PFSK-1 (cell line): ENCODE measurements at regions not wholly inside any gene's neighbourhood (a gene's known extent, or its start where the extent isn't known, plus 50 kb on each side); places are given as distances from the start of the nearest gene placed in this dataset.

Experiments used
- FOXP2 ChIP-seq: optimal IDR thresholded peaks from 2 replicates; pipeline ENCODE3; 2011; ENCODE audit warnings: borderline replicate concordance, control low read depth, inconsistent platforms; ENCODE audit not compliant: insufficient read depth; ENCODE audit errors: extremely low read length, extremely low read depth
- POLR2AphosphoS5 ChIP-seq: IDR thresholded peaks from 2 replicates; pipeline ENCODE4 v1.6.1; 2012; ENCODE audit warnings: low read depth, mild to moderate bottlenecking, control low read depth, low read length, moderate library complexity
- REST ChIP-seq, 2 experiments: IDR thresholded peaks; 2 replicates each; pipeline versions ENCODE4 v1.6.1 to v1.8.0; 2011 to 2012; ENCODE audit warnings: low read depth in 2 of 2, low read length in 2 of 2, control low read depth in 1 of 2, inconsistent platforms in 1 of 2, mild to moderate bottlenecking in 1 of 2, moderate library complexity in 1 of 2; ENCODE audit not compliant: insufficient read depth in 1 of 2
- SIN3A ChIP-seq: IDR thresholded peaks from 2 replicates; pipeline ENCODE4 v1.6.1; 2012; ENCODE audit warnings: mild to moderate bottlenecking, low read length, moderate library complexity, borderline replicate concordance; ENCODE audit not compliant: insufficient read depth
- TAF1 ChIP-seq: IDR thresholded peaks from 2 replicates; pipeline ENCODE4 v1.6.1; 2012; ENCODE audit warnings: low read length, control low read depth, borderline replicate concordance; ENCODE audit not compliant: insufficient read depth

GRCh38 chr3:162865466-162865865 is 1368.9 kb downstream of the OTOL1 start:
- no peak for TF ChIP-seq FOXP2
- no peak for TF ChIP-seq SIN3A
- TF ChIP-seq TAF1: no peak
- no peak for TF ChIP-seq REST (IDR thresholded peaks at IDR 0.05; ENCODE audit: insufficient read depth in 1 of 2, low read depth in 2 of 2, low read length in 2 of 2)
- no peak for TF ChIP-seq POLR2AphosphoS5

- TF ChIP-seq FOXP2 (no peak), TAF1 (no peak), POLR2AphosphoS5 (no peak), SIN3A (no peak), REST (IDR thresholded peaks at IDR 0.05; ENCODE audit: insufficient read depth in 1 of 2, low read depth in 2 of 2, low read length in 2 of 2) (no peak)
These were observed 1382.5 kb downstream of the OTOL1 start for GRCh38 chr3:162879021-162879562.

GRCh38 chr3:162884373-162884772 is 1387.8 kb downstream of the OTOL1 start:
- no peak for TF ChIP-seq SIN3A
- no peak for TF ChIP-seq REST (IDR thresholded peaks at IDR 0.05; ENCODE audit: insufficient read depth in 1 of 2, low read depth in 2 of 2, low read length in 2 of 2)
- TF ChIP-seq TAF1: no peak
- TF ChIP-seq FOXP2: no peak
- TF ChIP-seq POLR2AphosphoS5: no peak

GRCh38 chr3:162892921-162893793 is 1396.5 kb downstream of the OTOL1 start:
- TF ChIP-seq FOXP2: no peak
- TF ChIP-seq REST (IDR thresholded peaks at IDR 0.05; ENCODE audit: insufficient read depth in 1 of 2, low read depth in 2 of 2, low read length in 2 of 2): no peak
- TF ChIP-seq TAF1: no peak
- TF ChIP-seq POLR2AphosphoS5: no peak
- TF ChIP-seq SIN3A: no peak
